Islet precursor cell (in vitro differentiated cells): ENCODE measurements at regions not wholly inside any gene's neighbourhood (a gene's known extent, or its start where the extent isn't known, plus 50 kb on each side); places are given as distances from the start of the nearest gene placed in this dataset.

Experiments
- DNase-seq: peaks from one replicate; pipeline ENCODE4 v3.0.0-alpha.2; 2018

DNA sequence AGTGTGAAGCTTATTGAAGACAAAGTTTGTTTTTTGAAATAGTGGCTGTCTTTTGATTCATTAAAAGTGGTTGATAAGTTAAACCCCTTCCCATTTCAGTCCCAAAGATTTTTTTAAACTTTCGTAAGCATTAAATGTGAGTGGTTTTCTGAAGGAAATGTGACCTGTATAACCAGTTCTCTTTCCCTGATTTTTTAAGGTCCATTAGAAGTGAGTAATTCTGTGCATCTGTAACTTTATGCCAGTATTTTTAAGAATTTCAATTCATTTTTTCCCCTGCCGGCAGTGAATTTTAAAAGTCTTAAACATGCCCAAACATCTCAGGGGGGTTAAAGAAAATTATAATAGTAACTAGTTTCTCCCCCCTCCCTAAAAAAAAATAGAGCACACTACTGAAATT, 254.6 kb upstream of the SP8 start:
- DNase-seq, result no peak

DNA sequence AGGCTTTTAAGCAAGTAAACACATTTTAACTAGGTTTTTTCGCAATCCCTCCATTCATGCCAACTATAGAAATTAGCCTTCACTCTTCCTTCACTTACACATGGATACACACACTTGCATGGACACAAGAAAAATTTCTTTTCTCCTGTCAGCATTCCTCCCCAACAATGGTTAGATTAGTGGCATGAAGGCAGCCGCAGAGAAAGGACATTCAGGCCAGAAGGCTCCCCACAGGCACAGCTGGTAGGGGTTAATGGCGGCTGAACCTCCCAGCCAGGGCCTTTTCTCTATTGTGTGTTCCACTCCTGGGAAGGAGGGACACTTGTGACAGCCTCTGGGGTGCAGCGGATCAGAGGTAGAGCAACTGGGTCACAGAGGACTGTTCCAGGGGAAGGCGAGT, 255.0 kb upstream of the SP8 start:
- DNase-seq, result no peak

DNA sequence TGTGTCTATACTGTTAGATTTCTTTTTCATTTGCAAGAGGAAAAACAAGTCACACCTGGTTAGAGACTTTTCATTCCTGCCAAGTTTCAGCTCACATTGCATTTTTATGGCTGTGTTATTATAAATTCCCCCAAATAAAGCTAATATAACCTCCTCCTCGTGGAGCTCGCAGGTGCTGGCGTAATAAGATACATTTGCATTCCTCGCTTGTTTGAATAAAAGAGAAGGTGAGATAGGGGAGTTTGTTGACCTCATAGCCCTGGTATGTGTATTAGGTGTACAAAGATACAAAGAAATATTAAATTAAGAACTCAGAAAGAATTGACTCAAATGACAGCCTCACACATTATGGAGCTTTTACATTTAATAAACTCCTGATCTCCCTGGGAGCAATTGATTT, 257.7 kb upstream of the SP8 start:
- no peak for DNase-seq

DNA sequence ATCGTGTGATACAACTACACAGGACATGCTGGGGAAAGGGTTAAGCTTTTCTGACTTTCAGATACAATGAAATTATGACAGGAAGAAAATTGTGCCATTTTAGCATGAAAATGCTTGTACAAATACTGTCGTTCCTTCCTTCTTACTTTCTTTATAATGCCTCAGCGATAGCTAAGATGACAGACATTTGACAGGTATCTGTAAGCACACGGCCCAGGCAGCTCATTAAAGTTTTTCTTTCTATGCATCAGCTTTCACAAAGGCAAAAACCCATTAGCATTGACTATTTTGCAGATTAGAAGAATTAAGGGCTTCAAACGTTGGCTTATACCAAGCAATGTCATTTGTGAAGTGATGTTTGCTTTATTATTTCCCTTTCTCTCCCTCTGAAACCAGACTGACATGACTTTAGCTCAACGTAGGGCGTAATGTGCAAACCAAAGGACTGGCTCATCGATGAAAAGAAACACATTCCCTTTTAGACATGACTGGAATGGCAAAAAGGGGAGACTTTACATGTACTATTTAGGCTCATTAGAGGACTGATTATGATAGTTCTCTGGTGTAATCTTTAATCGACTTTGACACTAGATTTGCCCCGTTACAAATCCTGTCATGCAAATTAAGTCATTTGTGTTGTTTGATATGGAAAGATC, 258.4 kb upstream of the SP8 start:
- no peak for DNase-seq

DNA sequence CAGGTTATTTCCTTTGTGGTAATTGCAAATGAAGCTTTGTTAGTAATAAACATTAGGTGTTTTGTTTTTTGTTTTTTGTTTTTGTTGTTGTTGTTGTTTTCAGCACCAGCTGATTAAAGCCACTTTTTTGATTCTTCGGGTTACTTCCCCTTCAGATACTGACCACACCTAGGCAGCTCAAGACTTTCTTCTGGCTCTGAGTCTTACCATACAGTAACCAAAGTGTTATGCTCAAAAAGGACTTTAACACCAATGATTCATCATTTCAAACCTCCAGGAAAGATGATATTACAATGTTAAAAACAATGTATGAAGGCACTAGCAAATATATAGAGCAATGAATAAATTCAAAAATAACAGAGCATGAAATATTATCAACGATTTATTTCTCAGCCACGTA, 265.2 kb upstream of the SP8 start:
- no peak for DNase-seq

DNA sequence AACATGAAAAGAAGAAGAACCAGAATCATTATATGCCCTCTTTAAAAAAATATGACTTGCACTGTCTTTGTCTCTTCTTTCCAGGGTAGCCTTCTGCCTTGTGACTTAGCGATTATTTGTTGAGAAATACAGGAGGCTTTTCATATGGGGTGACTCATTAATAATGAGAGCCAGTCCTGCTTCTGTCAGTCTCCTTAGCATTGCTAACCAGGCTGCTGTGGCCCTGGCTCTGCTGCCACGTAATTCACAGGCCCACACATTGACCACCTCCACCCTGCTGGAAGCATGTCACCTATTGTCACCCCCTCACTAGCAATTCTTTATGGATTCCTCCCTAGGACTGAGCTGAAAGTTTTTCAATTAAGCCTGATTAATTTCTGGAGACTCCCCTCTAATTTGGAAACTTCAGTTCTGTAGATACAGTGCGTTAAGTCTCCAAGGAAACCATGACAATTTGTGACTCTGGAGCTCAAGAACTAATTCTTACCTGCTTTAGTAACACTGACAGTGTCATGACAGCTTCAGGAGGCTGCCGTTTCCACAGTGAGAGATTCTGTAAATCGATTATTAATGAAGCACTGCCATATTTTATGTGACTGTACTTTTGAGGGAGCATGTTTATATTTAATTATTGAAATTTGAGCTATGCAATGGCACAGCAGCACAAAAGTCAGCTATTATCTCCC, 267.9 kb upstream of the SP8 start:
- DNase-seq, result no peak

DNA sequence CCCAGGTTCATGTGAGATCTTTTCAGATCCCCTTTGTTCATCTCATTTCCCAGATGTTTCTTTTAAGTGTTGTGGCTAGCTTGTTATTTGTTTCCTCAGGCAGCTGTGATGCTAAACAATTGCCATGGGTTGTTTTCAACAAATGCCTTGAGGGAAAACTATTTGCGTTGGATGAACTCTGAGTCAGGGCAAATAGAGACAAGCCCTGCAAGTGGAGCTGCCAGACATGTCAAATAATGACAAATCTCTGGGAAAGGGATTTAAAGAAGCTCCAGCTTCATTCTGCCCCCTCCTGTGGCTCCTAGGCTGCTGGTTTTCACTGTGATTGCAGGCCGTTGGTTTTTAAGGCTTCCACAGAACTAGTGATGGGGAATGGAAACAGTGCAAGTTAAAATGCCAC, 272.4 kb upstream of the SP8 start:
- DNase-seq, result peak; percentile 64

DNA sequence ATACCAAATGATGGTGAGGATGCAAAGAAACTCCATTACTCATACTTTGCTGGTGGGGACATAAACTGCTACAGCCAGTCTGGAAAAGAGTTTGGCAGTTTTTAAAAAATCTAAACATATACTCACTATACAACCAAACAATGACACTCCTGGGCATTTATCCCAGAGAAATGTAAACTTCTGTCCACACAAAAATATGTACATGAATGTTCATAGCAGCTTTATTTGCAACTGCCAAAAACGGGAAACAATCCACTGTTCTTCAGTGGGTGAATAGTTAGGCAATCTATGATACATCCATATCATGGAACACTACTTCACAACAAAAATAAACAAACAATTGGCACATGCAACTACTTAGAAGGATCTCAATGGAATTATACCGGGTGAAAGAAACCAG, 276.4 kb upstream of the SP8 start:
- DNase-seq, result no peak

DNA sequence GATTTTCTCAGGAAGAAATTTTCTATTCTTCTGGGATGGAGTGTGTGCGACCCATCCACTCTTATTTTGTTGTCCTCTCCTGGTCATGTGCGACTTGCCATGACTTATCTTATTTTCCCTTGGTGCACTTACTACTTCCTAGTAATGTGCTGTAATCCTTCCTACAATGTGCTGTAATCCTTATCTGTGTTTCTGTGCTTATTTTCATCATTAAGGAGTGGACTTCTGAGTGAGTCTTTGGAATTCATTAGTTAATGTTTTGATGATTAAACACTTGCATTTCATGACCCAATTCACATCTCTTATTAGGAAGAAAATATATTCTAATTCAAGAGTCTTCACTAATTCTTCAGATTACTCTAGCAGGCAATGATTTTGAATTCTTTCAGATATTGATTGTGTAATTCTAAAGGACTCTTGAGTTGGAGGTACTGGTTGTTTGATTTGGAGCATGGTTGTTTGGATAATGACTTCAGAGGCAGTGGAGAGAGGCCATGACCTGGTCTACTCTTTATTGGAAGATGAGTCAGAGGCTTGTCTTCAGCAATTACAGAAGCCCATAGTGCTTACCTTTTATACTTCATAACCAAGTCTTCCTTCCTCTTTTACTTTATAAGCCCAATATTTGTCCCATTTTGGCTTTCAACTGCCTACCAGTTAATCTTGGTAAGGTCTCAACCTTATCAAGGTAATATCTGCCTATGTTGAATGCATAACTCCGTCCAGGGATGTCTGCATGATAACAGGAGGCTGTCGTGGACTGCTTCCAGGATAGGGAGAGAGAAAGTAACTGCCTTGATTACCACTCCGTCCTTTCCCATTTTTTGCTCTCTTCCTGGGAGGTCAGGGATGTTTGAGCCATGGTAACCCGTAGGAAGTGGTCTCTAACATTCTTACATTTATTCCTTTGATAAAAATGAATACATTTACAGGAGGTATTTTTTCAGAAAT, 278.3 kb upstream of the SP8 start:
- DNase-seq, result no peak

DNA sequence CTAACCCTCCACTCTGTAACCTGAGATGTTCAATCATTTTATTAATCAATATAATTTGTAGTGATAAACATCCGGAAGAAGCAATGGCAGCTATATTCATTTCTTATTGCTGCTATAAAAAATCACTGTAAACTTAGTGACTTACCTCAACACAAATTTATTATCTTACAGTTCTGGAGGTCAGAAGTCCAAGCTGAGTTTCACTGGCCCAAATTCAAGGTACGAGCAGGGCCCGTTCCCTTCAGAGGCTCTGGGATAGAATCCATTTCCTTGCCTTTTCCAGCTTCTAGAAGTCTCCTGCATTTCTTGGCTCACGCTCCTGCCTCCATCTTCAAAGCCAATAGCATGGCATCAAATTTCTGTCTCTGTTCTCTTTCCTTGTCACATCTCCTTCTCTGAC, 279.5 kb upstream of the SP8 start:
- DNase-seq, result no peak

DNA sequence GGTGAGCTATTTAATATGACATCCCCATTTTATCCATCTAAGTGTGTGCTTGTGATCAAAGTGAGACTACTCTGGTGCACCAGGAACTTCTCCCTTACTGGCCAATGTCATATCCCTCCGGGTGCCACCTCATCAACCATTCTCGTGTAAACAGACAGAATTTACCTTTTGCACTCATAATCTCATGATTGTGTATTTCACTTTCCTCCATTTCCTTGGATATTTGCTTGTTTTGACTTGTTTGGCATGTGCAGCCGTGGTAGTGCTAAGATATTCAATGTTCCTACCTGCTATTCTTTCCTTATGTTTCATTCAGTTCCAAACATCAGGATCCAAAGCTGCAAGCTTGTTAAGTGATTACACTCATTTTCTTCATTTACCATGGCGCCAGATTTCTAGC, 280.5 kb upstream of the SP8 start:
- no peak for DNase-seq

DNA sequence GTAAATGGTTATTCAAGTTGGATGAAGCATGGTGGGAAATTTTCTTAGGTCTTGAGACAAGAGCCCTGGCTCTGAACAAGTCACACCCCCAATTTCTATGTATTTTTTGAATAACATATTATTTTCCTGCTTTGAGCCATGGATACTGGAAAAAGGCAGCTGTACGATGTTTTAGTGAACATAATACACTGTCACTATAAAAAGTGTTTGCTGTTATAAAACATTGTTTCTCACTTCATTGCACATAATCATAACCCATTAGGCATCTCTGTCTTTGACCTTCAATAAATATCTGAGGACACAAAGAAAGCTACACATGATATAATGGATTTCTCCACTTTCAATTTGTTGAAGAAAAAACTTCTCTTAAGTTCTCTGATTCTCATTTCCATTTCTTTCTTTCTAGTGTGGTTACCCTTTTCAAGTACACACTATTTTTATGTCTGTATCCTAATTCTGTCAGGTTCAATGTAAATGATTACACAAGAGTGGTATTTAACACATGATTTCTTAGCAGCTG, 283.9 kb upstream of the SP8 start:
- no peak for DNase-seq

DNA sequence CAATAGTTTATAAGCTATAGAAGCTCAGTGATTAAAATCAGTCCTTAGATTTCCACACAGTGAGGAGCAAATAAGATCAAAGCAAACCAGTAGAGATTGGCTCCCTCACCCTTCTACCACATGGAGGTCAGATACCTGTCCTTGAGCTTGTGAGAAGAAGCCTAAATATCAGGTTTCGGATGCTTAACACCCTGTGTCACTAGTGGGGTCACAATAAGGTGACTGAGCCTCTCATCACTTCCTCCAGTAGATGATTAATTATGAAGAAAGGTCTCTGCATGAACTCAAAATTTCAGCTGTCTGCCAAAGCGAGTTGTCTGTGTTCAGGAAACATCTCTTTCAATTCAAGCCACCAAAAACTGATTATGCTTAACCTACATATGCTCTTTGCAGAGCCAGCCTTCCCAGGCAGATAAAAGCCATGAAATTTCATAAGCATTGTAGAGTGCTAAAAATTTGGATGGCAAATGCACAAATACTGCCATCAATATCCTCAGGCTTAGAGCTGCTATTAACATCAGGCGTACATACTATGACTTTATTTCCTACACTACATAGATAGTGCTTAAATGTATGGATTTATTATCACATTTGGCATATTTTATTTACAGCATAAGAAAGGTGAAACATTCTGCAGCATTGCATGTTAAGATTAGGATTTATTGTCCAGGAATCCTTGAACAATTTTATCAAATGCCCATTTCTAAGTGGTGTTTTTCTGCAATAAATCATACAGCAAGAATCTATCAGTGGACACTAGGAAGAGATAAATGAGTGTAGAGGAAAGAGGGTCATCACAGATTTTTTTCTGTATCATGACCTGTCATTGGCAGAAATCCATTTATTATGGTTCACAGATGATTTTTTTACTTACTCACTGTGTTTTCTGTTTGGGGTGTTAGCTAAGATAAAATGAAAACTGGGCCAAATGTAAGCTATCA, 285.1 kb upstream of the SP8 start:
- DNase-seq, result no peak

DNA sequence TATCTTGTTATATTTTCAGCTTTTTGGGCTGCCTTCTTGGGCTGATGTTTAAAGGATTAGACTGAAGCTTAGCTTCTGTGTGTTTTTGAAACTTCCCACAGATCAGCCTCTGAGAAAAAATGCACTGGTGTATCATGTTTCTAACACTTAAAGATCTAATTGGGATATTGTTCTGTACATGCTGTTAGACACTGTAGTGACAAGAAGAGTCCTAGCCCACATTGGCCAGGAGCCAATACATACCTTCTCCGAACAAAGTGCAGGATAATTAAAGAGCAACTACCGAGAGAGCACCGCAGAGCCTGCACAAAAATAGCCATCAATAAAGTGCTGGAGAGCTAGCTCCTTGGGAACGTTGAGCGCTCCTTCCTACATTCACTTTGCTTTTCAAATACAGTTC, 289.4 kb upstream of the SP8 start:
- DNase-seq, result no peak

DNA sequence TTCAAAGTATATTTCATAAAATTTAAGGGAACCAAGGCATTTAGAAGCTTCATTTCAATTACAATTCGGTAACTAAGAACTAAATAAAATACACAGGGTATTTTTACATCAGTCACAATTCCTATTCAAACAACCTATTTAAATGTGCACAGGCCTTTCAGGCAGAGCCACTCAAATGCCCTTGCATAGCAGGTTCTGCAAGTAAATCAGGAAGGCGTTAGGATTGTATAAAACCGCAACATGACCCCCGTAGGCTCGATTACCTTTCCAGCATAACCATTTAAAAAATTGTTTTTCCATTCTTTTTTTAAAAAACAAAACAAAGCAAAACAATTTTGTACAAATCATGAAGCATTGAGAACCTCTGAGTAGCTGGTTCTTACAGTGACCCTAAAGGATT, 289.9 kb upstream of the SP8 start:
- no peak for DNase-seq

DNA sequence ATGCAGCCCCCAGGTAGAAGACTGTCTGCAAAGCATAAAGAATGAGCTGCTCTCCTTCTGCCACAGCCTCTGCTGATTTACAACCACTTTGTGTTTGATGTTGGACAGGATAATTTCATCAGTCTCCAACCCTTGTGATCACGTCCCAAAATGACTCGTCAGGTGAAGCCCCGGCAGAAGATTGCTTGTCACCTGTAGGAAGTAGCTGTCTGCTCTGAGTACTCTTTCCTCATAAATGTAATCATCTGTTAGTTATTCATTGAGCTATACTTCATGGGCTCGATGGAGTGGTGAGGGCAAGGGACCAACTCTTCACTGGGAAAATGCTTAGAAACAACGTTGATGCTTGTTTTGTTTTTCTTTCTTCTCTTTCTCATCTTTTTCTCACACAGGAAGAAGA, 290.9 kb upstream of the SP8 start:
- no peak for DNase-seq

DNA sequence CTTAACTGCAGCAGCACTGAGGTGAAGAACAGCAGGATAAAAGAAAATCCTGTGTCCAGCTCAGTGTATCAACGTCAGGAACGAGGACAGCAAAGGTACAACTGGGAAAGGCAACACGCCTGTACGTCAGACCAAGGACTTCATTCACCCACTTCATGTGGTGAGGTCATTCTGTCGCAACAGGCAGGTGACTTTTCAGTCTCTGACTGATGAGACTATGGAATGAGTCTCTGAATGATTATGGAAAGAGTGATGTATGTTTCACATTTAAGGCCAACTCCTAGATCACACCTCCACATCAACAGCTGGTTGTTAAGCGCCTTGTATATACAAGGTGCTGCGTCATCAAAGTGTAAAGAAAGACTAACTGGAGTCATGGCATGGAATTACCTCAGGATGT, 297.6 kb upstream of the SP8 start:
- no peak for DNase-seq

DNA sequence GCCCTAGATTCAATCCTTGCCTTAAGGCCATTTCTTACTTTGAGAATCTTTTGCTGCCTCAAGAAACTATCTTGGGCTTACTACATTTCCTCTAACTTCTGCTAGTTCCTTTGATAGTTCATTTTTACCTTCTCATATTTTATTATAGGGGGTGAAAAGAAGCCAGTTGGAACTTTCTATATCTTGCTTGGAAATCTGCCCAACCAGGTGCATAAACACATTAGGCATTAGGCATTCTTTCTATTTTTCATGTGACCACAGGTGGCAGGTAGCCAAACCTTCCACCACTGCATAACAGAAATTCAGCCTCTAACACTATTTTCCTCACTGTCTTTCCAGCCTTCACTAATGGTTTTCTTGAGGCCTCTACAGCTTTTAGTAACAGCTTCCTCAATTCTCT, 300.0 kb upstream of the SP8 start:
- no peak for DNase-seq

DNA sequence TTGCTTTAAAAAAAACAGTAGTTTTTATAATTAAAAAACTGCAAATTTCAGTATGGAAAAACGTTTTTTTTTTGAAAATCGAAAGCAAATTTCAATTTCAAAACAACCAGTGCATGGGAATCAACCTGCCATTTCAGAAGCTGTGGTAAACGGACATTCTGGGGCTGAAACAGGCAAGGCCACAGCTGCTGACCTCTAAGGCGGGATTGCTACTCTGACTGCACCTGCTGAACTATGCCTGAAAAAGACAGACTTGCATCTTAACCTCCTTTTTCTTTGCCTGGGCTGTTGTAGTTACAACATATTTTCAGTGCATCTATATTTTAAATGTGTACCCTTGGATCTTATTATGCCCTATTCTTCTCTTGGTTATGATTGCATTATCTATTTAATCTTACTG, 303.0 kb upstream of the SP8 start:
- no peak for DNase-seq

DNA sequence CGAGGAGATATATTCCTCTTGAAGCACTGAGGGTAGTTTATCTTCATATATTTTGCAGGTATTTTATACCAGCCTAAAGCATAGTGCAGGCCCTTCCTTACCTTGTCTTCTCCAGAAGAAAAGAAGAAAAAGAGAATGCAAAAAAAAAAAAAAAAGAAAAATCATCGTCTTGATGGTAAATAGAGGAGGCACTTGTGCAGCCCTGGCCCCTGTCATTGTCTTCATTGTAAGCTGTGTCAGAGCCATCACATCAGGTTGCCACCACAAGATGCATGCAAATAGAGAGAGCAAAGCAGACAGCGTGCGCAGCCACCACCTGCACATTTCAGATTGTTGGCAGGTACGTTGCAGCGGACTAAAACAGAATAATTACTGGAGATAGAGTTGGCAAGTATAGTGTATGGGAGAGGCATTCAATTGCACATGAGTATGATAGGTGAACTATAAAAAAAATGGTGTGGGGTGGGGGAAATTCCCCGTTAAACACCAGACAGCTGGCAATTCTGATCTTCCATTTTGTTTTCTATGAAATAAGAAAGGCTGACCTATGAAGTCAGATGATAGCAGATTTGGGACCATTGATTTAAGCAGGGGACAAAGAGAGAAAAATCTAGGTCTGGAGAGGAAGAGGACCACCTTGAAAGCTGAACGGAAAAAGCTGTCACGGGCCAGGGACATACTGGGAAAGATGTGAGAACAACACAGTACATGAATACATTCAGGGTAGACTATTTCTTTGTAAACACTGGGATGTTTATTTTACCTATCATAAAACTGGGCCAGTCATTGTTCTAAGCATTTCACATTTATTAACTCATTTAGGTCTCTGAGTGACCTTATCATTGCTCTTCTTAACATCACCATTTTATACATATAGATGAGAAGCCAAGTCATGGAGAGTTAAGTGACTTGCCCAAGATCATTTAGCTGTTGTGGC, 306.3 kb upstream of the SP8 start:
- DNase-seq, result no peak

DNA sequence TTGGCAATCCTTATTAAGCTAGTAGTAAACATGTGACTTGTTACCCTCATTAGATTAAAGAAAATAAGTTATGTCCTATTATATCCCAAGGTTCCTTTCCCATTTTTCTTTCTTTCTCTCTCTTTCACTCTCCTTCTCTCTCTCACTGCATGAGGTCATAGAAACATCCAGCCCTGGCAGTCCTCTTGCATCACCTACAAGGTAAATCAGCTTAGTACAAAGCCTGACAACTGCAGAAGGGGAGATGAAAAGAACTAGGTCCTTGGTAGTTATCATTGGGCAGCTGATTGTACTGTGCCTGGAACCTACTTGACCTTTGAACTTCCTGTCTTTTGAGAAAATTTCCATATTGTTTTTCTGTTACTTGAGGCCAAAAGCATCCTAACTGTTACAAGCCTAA, 307.9 kb upstream of the SP8 start:
- DNase-seq, result no peak
